ENCODE measurements at regions not wholly inside any gene's neighbourhood (a gene's known extent, or its start where the extent isn't known, plus 50 kb on each side); places are given as distances from the start of the nearest gene placed in this dataset.

- no peak for TF ChIP-seq CTCF (IDR thresholded peaks at IDR 0.05; ENCODE audit: insufficient read depth, low read depth, low read length)
- no peak for TF ChIP-seq EZH2 (IDR thresholded peaks at IDR 0.05; ENCODE audit: insufficient read depth, low read length)
These were observed 213.6 kb upstream of the ZBED5 start for GRCh38 chr11:11071486-11071885.
